ENCODE measurements at regions not wholly inside any gene's neighbourhood (a gene's known extent, or its start where the extent isn't known, plus 50 kb on each side); places are given as distances from the start of the nearest gene placed in this dataset.

DNA sequence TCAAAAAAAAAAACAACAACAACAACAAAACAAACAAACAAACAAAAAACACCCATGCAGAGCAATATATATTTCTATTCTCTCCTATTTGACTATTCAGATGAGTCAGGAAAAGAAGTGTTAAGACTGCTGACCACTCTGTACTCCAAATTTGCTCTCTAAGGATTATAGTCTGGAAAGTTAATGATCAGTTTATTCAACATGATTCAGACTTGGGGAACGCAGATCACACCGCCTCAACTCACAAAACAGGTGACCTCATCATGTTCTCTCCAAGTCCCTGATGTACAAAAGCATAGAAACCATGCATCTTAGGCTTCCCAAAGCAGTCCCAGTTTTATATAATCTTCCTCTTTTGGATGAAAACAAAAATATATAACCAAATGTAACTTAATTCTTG lies 51.9 kb upstream of the PRRC2C start:
- DNase-seq (ENCODE audit: low read depth, low spot score) (no peak), FAIRE-seq (no peak)
- no peaks in the 10 kb centered on the region for H4K20me1 ChIP-seq (replicated peaks; ENCODE audit: control insufficient read depth, extremely low read depth, insufficient read depth, low read length)
- no TSS peak for BruUV-seq (replicated peaks)
- H3K36me3 ChIP-seq (ENCODE audit: control insufficient read depth in 2 of 2, extremely low read depth in 1 of 2, insufficient read depth in 2 of 2, low read length in 2 of 2): no peaks in the 10 kb centered on the region
- H3K27ac ChIP-seq (ENCODE audit: insufficient read depth, low read depth, low read length): no peak overlapping the region
- no peak overlapping the region for H3K4me2 ChIP-seq (ENCODE audit: insufficient read depth, low read length)
- H3K4me3 ChIP-seq (replicated peaks in 1 of 3; ENCODE audit: insufficient read depth in 1 of 3, low read depth in 1 of 3, low read length in 3 of 3): no peak overlapping the region
- no peaks in the 10 kb centered on the region for H3K27me3 ChIP-seq (ENCODE audit: control insufficient read depth in 2 of 2, insufficient read depth in 2 of 2, low read length in 2 of 2)
- POLR2A ChIA-PET: no interaction called here
- dilution Hi-C loops (cut with MboI; ENCODE audit: extremely low pct_ligation_motif_present, low sequenced_read_pairs): no loop called here
- intact Hi-C loops (cut with micrococcal nuclease): no loop called here
- H2AFZ ChIP-seq (ENCODE audit: low read depth, low read length): no peak overlapping the region
- CTCF ChIA-PET: no interaction called here
- no peaks in the 10 kb centered on the region for H3K9me1 ChIP-seq (replicated peaks; ENCODE audit: control insufficient read depth, extremely low read depth, insufficient read depth, low read length)
- no peaks in the 10 kb centered on the region for H3K79me2 ChIP-seq (ENCODE audit: control insufficient read depth, insufficient read depth, low read length)
- no peak overlapping the region for H3K9ac ChIP-seq (replicated peaks; ENCODE audit: extremely low read depth, insufficient read depth, low read length)
- H3K9me3 ChIP-seq (replicated peaks; ENCODE audit: control insufficient read depth, insufficient read depth, low read length): no peaks in the 10 kb centered on the region
- TF ChIP-seq, protein P1, sequence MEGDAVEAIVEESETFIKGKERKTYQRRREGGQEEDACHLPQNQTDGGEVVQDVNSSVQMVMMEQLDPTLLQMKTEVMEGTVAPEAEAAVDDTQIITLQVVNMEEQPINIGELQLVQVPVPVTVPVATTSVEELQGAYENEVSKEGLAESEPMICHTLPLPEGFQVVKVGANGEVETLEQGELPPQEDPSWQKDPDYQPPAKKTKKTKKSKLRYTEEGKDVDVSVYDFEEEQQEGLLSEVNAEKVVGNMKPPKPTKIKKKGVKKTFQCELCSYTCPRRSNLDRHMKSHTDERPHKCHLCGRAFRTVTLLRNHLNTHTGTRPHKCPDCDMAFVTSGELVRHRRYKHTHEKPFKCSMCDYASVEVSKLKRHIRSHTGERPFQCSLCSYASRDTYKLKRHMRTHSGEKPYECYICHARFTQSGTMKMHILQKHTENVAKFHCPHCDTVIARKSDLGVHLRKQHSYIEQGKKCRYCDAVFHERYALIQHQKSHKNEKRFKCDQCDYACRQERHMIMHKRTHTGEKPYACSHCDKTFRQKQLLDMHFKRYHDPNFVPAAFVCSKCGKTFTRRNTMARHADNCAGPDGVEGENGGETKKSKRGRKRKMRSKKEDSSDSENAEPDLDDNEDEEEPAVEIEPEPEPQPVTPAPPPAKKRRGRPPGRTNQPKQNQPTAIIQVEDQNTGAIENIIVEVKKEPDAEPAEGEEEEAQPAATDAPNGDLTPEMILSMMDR (IDR thresholded peaks at IDR 0.05; ENCODE audit: extremely low read depth in 1 of 2, insufficient read depth in 1 of 2, low read depth in 1 of 2, low read length in 2 of 2): no peak
- TF ChIP-seq, protein P2, sequence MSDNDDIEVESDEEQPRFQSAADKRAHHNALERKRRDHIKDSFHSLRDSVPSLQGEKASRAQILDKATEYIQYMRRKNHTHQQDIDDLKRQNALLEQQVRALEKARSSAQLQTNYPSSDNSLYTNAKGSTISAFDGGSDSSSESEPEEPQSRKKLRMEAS (IDR thresholded peaks at IDR 0.05; ENCODE audit: insufficient read depth, insufficient read length): no peak
- no peak for TF ChIP-seq GATA2 (IDR thresholded peaks at IDR 0.05; ENCODE audit: insufficient read depth, insufficient read length, low read depth, low read length)
- no peak for TF ChIP-seq POLR2A (IDR thresholded peaks at IDR 0.05; ENCODE audit: low read depth, low read length)
- no peak for TF ChIP-seq JUN (IDR thresholded peaks at IDR 0.05; ENCODE audit: borderline replicate concordance, insufficient read depth, insufficient read length, low read depth)
- TF ChIP-seq EZH2 (IDR thresholded peaks at IDR 0.05; ENCODE audit: borderline replicate concordance, low read depth, low read length, severe bottlenecking): no peak
- no peak for TF ChIP-seq POLR2AphosphoS5 (IDR thresholded peaks at IDR 0.05; ENCODE audit: insufficient read depth, low read depth, low read length)
- TF ChIP-seq FOS (IDR thresholded peaks at IDR 0.05; ENCODE audit: borderline replicate concordance, insufficient read depth, low read length): no peak
- no peak for TF ChIP-seq MYC (IDR thresholded peaks at IDR 0.05; ENCODE audit: low read depth, low read length)
- H3K4me1 ChIP-seq (ENCODE audit: control insufficient read depth, extremely low read depth, insufficient read depth, low read length): peaks cover 7% of the 10 kb centered on the region
